NCI-H2107 treated with DMSO at 0.1 percent for 48 hours (cell line): ENCODE measurements at regions not wholly inside any gene's neighbourhood (a gene's known extent, or its start where the extent isn't known, plus 50 kb on each side); places are given as distances from the start of the nearest gene placed in this dataset.
A peak's percentile ranks its signal among the peaks of the same experiment; 100 is the strongest.

Experiments
- DNase-seq: peaks from one replicate; lab custom pipeline; 2025; ENCODE audit not compliant: unreplicated experiment; lab: John Stamatoyannopoulos, UW

- no peak for DNase-seq
Observed at GRCh38 chr6:164578616-164579015, 730.8 kb downstream of the C6orf118 start.

GRCh38 chr6:164570801-164571200 lies 738.6 kb downstream of the C6orf118 start:
- no peak for DNase-seq

DNA sequence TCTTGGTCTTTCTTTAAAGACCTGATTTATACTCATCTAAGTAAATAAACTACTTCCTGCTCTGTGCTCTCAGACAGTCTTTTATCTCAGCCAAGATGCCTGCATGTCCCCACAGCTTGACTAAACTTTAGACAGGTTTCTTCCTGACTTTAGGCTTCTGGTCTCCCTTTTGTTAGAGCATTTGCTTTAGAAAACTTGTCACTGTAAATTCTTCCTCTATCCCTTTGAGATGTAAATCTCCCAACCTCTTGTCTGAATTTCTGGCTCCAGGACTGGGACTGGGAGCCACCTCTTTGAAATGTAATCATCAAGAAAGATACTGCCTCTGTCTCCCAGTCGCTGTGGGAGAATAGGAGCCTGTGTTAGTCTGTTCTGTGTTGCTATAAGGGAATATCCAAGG lies 739.9 kb downstream of the C6orf118 start:
- DNase-seq, result no peak

- DNase-seq, result no peak
Observed at GRCh38 chr6:164563924-164564323, 745.5 kb downstream of the C6orf118 start.

DNA sequence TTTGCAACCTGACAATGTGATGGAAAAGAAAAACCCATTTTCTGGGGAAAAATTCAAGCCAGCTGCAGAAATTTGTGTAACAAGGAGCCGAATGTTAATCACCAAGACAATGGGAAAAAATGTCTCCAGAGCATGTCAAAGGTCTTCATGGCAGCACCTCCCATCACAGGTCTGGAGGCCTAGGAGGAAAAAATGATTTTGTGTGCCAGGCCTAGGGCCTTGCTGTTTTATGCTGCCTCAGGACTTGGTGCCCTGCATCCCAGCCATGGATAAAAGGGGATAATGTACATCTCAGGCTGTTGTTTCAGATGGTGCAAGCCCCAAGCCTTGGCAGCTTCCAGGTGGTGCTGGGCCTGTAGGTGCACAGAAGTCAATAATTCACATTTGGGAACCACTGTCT lies 747.7 kb downstream of the C6orf118 start:
- DNase-seq, result no peak

- DNase-seq, result no peak
Observed at GRCh38 chr6:164554700-164555476, 754.5 kb downstream of the C6orf118 start.

- DNase-seq, result no peak
Observed at GRCh38 chr6:164554226-164554625, 755.2 kb downstream of the C6orf118 start.

DNA sequence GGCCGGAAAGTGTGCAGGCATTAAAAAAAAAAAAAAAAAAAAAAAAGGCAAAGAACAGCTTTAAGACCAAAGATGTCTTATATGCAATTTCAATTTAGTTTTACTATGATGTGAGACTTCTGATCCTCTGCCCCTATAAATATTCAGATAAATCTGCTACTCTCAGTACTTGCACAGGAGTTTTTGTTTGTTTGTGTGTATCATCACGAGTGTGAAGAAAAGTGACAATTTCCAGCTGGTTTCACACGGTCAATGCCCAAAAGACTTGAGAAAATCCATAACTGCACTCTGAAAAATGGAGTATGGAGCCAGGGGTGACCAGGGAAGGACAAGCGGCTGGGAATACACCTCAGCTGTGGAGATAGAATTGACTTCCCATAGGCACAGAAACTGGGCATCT lies 757.7 kb downstream of the C6orf118 start:
- no peak for DNase-seq

- no peak for DNase-seq
Observed at GRCh38 chr6:164547076-164547475, 762.3 kb downstream of the C6orf118 start.

GRCh38 chr6:164546263-164546662 lies 763.1 kb downstream of the C6orf118 start:
- no peak for DNase-seq

- DNase-seq, result no peak
Observed at GRCh38 chr6:164534070-164534766, 775.2 kb downstream of the C6orf118 start.

DNA sequence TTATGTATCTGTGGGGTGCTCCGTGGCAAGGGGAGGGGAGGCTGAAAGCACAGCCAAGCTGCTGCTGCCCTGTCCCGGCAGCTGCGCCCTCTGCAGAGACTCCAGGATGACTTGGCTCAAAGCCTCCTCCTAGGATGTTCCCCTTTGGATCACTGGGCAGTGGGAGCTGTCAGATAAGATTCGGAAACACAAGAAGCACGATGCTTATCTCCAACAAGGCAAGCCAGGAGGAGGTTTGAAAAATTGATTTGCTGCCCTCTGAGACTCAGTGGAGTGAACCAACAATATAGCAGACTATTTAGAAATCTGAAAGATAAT lies 776.4 kb downstream of the C6orf118 start:
- no peak for DNase-seq

DNA sequence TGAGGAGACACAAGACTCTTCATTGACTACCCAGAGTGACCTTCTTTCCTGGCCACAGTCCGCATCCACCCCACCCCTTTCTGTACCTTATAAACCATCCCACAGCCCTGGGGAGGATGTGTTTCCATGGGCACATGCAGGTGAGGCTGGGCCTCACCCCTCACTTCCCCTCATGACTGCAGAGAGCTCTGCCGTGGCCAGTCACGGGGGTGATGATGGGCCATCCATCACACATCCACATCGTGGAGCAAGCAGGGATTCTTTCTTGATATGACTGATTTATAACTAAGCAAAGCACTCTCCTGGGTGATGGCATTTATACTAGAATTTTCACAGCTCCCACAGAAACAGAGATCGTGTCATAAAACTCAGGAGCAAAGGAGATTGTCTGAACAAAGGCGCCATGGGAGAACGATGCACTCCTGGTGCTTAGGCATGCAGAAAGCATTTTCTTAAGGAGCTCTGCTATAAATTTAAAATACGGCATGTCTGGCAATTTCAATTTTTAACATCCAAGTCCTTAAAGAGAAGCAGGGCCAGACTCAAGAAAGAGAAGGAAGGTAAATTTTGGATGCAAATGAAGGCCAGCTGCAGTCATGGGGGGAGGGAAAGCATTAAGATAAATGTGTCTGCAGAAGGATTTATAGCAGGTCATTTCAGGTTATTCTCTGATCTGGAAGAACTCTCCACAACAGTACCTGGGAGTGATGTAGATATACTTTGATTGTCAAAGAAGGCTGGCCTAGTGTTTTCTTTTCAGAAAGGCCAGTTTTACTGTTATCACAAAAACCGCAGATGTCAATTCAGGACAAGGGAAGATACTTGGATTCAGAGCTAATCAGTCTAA lies 777.0 kb downstream of the C6orf118 start:
- DNase-seq, result no peak

DNA sequence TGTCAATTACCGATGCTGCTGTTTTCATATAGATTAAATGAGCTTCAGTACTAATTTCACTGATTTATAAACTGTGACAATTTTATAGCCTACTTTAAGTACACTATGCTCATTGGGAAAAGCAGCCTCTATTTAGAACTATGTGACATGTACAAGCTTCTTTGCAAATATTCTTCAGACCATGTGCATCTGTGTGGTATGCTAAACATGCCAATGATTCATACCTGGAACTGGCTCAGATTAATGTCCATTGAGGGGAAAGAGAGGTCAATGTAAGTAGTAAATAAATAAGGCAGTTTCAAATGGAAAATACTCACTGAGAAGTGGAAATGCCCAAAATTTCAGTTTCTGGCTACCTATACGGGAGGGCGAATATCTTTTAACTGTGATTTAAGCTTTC lies 777.7 kb downstream of the C6orf118 start:
- DNase-seq, result no peak

DNA sequence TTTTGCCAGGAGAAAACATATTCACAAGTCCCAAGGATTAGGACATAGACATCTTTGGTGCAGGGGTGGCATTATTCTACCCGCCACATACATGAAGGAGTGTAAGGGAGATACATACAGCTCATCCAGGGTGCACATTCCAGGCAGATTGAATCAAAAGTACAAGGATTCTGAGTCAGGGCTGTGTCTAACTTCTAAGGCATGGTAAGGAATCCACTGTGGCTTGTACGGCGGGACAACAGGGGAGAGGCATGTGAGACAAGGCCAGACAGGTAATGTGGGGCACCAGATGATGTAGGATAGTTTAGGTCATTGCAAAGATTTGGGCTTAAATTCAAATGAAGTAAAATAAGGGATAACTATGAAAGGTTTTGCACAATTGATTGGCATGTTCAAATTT lies 780.9 kb downstream of the C6orf118 start:
- DNase-seq, result no peak

GRCh38 chr6:164523087-164523654 lies 786.2 kb downstream of the C6orf118 start:
- no peak for DNase-seq

DNA sequence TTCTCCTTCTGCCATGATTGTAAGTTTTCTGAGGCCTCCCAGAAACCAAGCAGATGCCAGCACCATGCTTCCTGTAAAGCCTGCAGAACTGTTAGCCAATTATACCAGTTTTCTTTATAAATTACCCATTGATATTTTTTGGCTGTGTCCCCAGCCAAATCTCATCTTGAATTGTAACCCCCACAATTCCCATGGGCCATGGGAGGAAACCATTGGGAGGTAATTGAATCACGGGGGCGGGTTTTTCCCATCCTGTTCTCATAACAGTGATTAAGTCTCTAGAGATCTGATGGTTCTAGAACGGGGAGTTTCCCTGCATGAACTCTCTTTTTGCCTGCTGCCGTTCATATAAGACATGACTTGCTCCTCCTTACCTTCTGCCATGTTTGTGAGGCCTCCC lies 788.5 kb downstream of the C6orf118 start:
- DNase-seq, result no peak

GRCh38 chr6:164507206-164507940 lies 802.0 kb downstream of the C6orf118 start:
- DNase-seq, result no peak

DNA sequence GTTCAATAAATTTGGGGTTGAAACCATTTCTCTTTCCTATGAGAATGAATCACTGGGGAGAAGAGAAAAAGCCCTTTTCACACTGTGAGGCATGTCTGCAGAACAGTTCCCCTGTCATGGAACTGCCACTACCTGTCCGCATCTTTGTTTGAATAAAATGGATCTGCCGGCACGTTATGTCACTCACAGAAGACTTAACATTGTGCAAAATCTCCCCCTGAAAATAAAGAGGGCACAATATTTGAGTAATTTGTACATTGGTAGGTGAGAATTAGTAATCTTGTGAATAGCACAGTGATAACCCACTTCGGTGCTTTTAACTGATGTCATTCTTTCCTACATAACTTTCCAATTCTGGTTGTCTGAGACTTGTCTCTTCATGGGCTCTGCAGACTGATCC lies 804.0 kb downstream of the C6orf118 start:
- DNase-seq, result no peak

DNA sequence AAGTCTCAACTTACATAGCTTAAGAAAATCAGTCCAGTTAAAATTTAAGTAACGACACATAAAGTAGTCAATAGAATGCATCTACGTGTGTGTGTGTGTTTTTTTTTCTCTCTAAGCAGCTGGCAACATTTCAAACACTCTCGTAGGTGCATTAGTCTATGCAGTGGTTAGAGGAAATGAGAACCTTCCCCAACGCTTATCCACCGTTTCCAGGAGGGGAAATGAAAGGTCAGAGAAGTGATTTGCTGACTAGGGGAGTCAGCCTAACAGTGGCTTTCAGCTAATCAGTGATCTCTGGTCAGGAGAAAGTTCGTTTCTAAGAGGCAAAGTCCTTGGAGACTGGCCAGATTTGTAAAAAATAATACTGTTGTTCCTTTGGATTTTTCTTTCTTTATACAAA lies 806.6 kb downstream of the C6orf118 start:
- peak; percentile 23 for DNase-seq
